ENCODE measurements at regions not wholly inside any gene's neighbourhood (a gene's known extent, or its start where the extent isn't known, plus 50 kb on each side); places are given as distances from the start of the nearest gene placed in this dataset.

DNA sequence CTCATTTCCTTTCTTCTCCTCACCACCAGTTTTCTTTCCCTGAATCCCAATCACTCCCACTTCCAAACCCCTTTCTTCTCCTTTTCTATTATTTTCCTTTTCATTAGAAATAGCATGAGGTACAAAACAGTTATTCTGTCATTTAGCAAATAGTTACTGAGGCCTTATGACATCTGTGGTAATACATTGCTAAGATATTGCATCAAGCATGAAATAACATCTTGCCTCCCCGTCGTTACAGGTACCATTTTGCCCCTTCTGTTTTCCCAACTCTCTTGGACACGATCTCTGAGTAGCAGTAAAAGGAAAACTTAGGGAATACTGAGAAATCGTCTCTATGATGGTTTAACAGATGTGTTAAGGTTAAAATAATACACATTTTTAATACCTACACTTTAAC lies 175.8 kb upstream of the SOX5 start:
- no peak overlapping the region for H3K27ac ChIP-seq (ENCODE audit: low read length)
- ChIA-PET CTCF (no interaction called here), POLR2A (no interaction called here)
- no peaks in the 10 kb centered on the region for H3K27me3 ChIP-seq (ENCODE audit: control insufficient read depth, insufficient read depth, low read length)
- no peak for TF ChIP-seq POLR2AphosphoS5 (IDR thresholded peaks at IDR 0.05; ENCODE audit: low read depth, low read length)
- no peak for TF ChIP-seq TCF7L2 (IDR thresholded peaks at IDR 0.05; ENCODE audit: low read depth, low read length)
- TF ChIP-seq, protein P1, sequence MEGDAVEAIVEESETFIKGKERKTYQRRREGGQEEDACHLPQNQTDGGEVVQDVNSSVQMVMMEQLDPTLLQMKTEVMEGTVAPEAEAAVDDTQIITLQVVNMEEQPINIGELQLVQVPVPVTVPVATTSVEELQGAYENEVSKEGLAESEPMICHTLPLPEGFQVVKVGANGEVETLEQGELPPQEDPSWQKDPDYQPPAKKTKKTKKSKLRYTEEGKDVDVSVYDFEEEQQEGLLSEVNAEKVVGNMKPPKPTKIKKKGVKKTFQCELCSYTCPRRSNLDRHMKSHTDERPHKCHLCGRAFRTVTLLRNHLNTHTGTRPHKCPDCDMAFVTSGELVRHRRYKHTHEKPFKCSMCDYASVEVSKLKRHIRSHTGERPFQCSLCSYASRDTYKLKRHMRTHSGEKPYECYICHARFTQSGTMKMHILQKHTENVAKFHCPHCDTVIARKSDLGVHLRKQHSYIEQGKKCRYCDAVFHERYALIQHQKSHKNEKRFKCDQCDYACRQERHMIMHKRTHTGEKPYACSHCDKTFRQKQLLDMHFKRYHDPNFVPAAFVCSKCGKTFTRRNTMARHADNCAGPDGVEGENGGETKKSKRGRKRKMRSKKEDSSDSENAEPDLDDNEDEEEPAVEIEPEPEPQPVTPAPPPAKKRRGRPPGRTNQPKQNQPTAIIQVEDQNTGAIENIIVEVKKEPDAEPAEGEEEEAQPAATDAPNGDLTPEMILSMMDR (IDR thresholded peaks at IDR 0.05) = no peak
- TF ChIP-seq SIN3A (IDR thresholded peaks at IDR 0.05; ENCODE audit: borderline replicate concordance, insufficient read depth, low read depth, low read length) = no peak
- TF ChIP-seq, protein P2, sequence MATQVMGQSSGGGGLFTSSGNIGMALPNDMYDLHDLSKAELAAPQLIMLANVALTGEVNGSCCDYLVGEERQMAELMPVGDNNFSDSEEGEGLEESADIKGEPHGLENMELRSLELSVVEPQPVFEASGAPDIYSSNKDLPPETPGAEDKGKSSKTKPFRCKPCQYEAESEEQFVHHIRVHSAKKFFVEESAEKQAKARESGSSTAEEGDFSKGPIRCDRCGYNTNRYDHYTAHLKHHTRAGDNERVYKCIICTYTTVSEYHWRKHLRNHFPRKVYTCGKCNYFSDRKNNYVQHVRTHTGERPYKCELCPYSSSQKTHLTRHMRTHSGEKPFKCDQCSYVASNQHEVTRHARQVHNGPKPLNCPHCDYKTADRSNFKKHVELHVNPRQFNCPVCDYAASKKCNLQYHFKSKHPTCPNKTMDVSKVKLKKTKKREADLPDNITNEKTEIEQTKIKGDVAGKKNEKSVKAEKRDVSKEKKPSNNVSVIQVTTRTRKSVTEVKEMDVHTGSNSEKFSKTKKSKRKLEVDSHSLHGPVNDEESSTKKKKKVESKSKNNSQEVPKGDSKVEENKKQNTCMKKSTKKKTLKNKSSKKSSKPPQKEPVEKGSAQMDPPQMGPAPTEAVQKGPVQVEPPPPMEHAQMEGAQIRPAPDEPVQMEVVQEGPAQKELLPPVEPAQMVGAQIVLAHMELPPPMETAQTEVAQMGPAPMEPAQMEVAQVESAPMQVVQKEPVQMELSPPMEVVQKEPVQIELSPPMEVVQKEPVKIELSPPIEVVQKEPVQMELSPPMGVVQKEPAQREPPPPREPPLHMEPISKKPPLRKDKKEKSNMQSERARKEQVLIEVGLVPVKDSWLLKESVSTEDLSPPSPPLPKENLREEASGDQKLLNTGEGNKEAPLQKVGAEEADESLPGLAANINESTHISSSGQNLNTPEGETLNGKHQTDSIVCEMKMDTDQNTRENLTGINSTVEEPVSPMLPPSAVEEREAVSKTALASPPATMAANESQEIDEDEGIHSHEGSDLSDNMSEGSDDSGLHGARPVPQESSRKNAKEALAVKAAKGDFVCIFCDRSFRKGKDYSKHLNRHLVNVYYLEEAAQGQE (IDR thresholded peaks at IDR 0.05; ENCODE audit: insufficient read depth in 1 of 2, low read depth in 2 of 2, low read length in 1 of 2) = no peak
- no peak for DNase-seq (ENCODE audit: low read depth, low spot score)
- in situ Hi-C loops (cut with HindIII; ENCODE audit: low pct_unique_long_range_greater_than_20kb, low sequenced_read_pairs) = no loop called here
- no TSS peak for BruUV-seq (replicated peaks)
- no peaks in the 10 kb centered on the region for H3K4me1 ChIP-seq (ENCODE audit: control insufficient read depth, insufficient read depth, low read length)
- H3K4me3 ChIP-seq (ENCODE audit: low read depth in 2 of 2, low read length in 2 of 2) = no peak overlapping the region
- intact Hi-C loops (cut with micrococcal nuclease; ENCODE audit: unreplicated experiment) = no loop called here
- no peak for ATAC-seq
- H3K9me3 ChIP-seq (ENCODE audit: control insufficient read depth, insufficient read depth, low read depth, low read length) = no peaks in the 10 kb centered on the region
- no peaks in the 10 kb centered on the region for H3K36me3 ChIP-seq (ENCODE audit: control insufficient read depth, insufficient read depth, low read length)

DNA sequence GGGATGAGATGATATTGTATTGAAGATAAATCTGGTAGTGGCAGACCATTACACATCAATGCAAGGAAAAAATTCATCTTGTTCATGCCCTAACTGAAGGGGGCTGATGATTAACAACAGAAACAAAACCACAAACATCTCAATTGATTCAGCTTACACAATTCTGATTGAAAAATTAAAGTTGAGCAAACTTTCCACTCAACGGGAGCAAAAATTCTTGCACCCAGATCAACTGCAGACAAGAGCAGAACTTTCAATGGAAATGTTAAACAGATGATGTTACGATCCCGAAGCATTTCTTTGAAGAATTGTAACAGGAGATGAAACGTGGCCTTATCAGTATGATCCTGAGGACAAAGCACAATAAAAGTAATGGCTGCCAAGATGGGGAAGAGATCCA lies 172.4 kb upstream of the SOX5 start:
- intact Hi-C loops (cut with micrococcal nuclease; ENCODE audit: unreplicated experiment) = no loop called here
- no peak for TF ChIP-seq POLR2AphosphoS5 (IDR thresholded peaks at IDR 0.05; ENCODE audit: low read depth, low read length)
- TF ChIP-seq, protein P2 (IDR thresholded peaks at IDR 0.05; ENCODE audit: insufficient read depth in 1 of 2, low read depth in 2 of 2, low read length in 1 of 2) = no peak
- TF ChIP-seq, protein P1 (IDR thresholded peaks at IDR 0.05) = no peak
- no peak for TF ChIP-seq TCF7L2 (IDR thresholded peaks at IDR 0.05; ENCODE audit: low read depth, low read length)
- TF ChIP-seq SIN3A (IDR thresholded peaks at IDR 0.05; ENCODE audit: borderline replicate concordance, insufficient read depth, low read depth, low read length) = no peak
- in situ Hi-C loops (cut with HindIII; ENCODE audit: low pct_unique_long_range_greater_than_20kb, low sequenced_read_pairs) = no loop called here
- no peaks in the 10 kb centered on the region for H3K4me1 ChIP-seq (ENCODE audit: control insufficient read depth, insufficient read depth, low read length)
- ChIA-PET CTCF (no interaction called here), POLR2A (no interaction called here)
- H3K9me3 ChIP-seq (ENCODE audit: control insufficient read depth, insufficient read depth, low read depth, low read length) = no peaks in the 10 kb centered on the region
- DNase-seq (ENCODE audit: low read depth, low spot score) (no peak), ATAC-seq (no peak)
- no peaks in the 10 kb centered on the region for H3K27me3 ChIP-seq (ENCODE audit: control insufficient read depth, insufficient read depth, low read length)
- BruUV-seq (replicated peaks) = no TSS peak
- H3K36me3 ChIP-seq (ENCODE audit: control insufficient read depth, insufficient read depth, low read length) = no peaks in the 10 kb centered on the region
- no peak overlapping the region for H3K27ac ChIP-seq (ENCODE audit: low read length)
- H3K4me3 ChIP-seq (ENCODE audit: low read depth in 2 of 2, low read length in 2 of 2) = no peak overlapping the region

All from Panc1 (cell line).